GM12864 (cell line): ENCODE measurements at regions not wholly inside any gene's neighbourhood (a gene's known extent, or its start where the extent isn't known, plus 50 kb on each side); places are given as distances from the start of the nearest gene placed in this dataset.
"Not testable (repeated sequence)": the region's sequence is repeated elsewhere in the genome, so short reads cannot be mapped to it uniquely, and the experiment has no call there.

Source experiments
- DNase-seq: peaks from one replicate; pipeline ENCODE4 v3.0.0-alpha.2; 2011; ENCODE audit warnings: low read depth
- H3K4me3 ChIP-seq: 2 replicates; pipeline ENCODE4 v1.5.1; 2011; ENCODE audit warnings: mild to moderate bottlenecking, low read depth, low read length, control low read depth
- TF ChIP-seq, protein P1 (sequence below): IDR thresholded peaks from 2 replicates; pipeline ENCODE4 v1.5.1; 2011; ENCODE audit warnings: low read depth, mild to moderate bottlenecking, moderate library complexity, low read length, control low read depth, inconsistent platforms; ENCODE audit errors: missing control alignments

DNA sequence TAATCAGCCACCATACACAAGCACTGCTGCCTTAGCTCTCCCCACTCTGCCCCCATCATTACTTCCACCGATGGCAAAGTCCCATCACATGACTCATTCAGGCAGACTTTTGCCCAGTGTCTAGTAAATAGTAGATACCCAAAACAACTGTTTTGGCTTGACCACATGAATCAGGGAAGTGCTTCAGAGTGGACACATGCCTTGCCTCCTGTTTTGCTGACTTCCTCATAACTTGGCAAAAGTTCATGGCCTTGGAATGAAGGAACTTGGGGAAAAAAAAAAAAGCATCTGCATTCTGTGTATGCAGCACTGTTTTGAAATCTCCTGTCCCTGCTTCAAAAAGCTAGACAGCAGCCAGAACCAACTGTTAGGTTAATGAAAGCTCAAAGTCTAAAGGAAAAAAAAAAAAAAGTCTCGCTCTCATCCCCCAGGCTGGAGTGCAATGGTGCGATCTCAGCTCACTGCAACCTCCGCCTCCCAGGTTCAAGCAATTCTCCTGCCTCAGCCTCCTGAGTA is 335.3 kb downstream of the FAM181B start:
- H3K4me3 ChIP-seq, result no peak overlapping the region
- no peak for DNase-seq
- TF ChIP-seq, protein P1, sequence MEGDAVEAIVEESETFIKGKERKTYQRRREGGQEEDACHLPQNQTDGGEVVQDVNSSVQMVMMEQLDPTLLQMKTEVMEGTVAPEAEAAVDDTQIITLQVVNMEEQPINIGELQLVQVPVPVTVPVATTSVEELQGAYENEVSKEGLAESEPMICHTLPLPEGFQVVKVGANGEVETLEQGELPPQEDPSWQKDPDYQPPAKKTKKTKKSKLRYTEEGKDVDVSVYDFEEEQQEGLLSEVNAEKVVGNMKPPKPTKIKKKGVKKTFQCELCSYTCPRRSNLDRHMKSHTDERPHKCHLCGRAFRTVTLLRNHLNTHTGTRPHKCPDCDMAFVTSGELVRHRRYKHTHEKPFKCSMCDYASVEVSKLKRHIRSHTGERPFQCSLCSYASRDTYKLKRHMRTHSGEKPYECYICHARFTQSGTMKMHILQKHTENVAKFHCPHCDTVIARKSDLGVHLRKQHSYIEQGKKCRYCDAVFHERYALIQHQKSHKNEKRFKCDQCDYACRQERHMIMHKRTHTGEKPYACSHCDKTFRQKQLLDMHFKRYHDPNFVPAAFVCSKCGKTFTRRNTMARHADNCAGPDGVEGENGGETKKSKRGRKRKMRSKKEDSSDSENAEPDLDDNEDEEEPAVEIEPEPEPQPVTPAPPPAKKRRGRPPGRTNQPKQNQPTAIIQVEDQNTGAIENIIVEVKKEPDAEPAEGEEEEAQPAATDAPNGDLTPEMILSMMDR, result no peak

DNA sequence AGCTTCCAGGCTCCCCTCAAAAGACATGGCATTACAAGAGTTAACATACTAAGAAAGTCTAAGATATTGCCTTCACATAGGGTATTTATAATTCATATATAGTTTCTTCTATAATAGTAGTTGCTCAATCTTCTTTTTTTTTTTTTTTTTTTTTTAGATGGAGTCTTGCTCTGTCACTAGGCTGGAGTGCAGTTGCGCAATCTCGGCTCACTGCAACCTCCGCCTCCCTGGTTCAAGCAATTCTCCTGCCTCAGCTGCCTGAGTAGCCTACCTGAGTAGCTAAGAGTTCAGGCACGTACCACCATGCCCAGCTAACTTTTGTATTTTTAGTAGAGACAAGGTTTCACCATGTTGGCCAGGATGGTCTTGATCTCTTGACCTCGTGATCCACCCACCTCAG is 337.0 kb downstream of the FAM181B start:
- not testable (repeated sequence) for H3K4me3 ChIP-seq, DNase-seq

DNA sequence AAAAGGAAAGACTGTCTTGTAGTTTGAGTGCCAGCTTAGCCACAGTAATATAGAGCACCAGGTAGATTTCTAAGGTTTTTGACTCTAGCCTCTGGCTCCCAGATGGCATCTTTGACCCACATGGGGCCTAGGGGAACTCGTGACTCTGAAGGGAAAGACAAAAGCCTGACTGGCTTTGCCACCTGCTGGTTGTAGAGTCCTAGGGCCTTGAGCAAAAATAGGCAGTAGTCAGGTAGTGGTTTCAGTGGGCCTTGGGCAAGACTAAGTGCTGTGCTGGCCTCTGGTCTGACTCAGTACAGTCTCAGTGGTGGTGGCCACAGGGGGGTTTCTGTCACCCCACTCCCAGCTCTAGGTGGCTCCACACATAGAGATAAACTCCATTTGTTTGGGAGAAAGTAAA is 349.4 kb downstream of the FAM181B start:
- DNase-seq, result no peak
- no peak overlapping the region for H3K4me3 ChIP-seq
- TF ChIP-seq, protein P1, result no peak

DNA sequence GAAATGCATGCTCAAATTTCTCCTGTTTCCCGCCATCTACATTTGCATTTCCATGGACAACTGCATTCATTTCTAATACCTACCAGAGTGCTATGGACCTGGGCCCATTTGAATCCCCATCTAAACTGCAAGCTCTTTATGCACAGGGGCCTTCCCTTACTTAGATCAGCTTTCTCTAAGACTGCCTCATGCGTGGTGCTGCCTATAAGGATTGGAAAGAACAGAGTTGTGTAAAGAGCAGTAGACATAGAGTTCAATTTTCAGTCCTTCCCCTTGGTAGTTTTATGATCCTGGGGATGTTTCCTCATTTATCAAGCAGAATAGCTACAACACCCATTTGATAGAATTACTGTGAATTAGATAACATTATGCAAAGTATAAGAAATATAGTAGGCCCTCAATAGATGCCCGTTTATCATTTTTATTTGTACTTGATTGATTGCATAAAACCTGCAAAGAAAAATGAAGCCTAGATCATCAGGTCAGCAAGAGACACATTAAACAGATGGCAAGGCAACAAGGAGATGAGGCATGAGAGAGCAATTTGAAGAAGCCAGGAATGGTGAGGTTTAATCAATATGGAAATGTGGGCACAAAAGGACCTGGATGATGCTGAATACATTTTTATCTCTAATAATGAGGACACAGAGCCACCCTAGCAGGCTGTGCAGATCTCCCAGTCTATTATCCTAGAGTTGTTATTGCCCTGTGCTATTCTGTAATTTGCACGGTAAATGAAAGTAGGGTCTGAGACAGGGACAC is 359.7 kb downstream of the FAM181B start:
- TF ChIP-seq, protein P1, result no peak
- no peak for DNase-seq
- H3K4me3 ChIP-seq, result no peak overlapping the region

DNA sequence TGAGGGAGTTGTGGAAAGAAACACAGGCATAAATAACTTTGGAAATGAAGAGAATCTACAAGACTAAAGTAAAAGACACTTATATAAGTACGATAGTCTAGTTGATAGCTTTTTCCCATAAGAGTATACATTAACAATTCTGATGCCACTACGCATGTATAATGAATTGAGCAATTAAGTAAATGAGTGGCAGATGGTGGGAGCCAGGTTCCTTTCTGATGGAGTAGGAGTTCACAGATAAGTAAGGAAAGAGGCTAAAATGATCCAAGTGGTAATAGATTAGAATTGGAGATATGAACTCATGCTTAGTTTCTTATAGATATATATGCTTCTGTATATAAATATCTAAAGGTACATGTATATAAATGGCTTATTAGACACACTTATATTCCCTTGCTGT is 368.3 kb downstream of the FAM181B start:
- TF ChIP-seq, protein P1, result no peak
- DNase-seq, result no peak
- no peak overlapping the region for H3K4me3 ChIP-seq

DNA sequence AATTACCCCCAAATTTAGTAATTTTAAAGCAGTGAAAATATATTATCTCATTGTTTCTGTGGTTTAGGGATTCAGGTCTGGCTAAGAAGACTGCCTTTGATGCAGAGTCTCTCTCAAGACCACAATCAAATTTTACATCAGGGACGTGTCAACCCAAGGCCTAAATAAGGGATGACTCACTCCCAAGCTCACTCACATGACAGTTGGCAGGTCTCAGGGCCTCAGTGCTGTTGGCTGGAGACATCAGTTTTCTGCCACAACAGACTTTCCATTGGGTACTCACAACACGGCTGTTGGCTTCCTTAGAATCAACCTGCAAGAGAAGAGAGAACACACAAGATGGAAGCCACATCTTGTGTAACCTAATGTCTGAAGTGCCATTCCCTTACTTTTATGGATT is 377.3 kb downstream of the FAM181B start:
- TF ChIP-seq, protein P1, result no peak
- no peak overlapping the region for H3K4me3 ChIP-seq
- no peak for DNase-seq

DNA sequence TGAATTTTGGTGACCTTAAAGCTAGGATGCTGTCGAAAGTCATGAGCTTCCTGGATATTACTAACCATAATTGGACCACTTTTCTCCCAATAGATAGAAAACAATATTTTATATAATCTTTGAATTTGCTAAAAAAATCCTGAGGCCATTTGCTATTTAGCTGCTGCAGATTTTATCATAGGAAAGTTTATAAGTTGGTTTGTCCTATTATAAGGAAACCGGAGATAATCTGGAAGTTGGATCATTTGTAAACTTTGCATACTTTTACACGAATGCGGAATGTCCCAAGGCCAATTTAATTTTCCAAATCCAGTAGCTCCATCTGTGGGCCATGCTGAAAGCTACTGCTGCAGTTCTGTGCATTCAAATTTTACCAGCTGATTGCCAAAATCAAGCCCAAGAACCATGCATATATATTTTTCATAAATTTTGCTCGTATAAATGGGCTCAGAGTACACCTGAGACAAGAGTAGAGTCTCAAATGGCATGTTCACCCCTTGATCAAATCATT is 378.3 kb downstream of the FAM181B start:
- no peak for DNase-seq
- no peak overlapping the region for H3K4me3 ChIP-seq
- TF ChIP-seq, protein P1, result no peak
